DMS53 (cell line): ENCODE measurements at regions not wholly inside any gene's neighbourhood (a gene's known extent, or its start where the extent isn't known, plus 50 kb on each side); places are given as distances from the start of the nearest gene placed in this dataset.
A peak's percentile ranks its signal among the peaks of the same experiment; 100 is the strongest.
"Not testable (repeated sequence)": the region's sequence is repeated elsewhere in the genome, so short reads cannot be mapped to it uniquely, and the experiment has no call there.

Experiments used
- DNase-seq: peaks from one replicate; lab custom pipeline; 2025; lab: John Stamatoyannopoulos, UW

GRCh38 chr5:53733853-53734252, 173.4 kb downstream of the NDUFS4 start:
- DNase-seq: peak; percentile 66

- DNase-seq: no peak
Observed at GRCh38 chr5:53738105-53738504, 177.7 kb downstream of the NDUFS4 start.

GRCh38 chr5:53739111-53739510, 178.7 kb downstream of the NDUFS4 start:
- DNase-seq: peak; percentile 12

- DNase-seq: no peak
Observed at GRCh38 chr5:53749621-53750020, 189.2 kb downstream of the NDUFS4 start.

- DNase-seq: not testable (repeated sequence)
Observed at GRCh38 chr5:53752282-53752681, 191.8 kb downstream of the NDUFS4 start.

GRCh38 chr5:53766673-53767072, 206.2 kb downstream of the NDUFS4 start:
- peak; percentile 7 for DNase-seq

- peak; percentile 43 for DNase-seq
Observed at GRCh38 chr5:53777864-53778618, 217.6 kb downstream of the NDUFS4 start.

- no peak for DNase-seq
Observed at GRCh38 chr5:53779541-53779981, 219.1 kb downstream of the NDUFS4 start.

- no peak for DNase-seq
Observed at GRCh38 chr5:53782620-53783019, 222.2 kb downstream of the NDUFS4 start.

GRCh38 chr5:53783624-53784228, 223.3 kb downstream of the NDUFS4 start:
- DNase-seq: no peak

GRCh38 chr5:53784596-53784995, 224.2 kb downstream of the NDUFS4 start:
- DNase-seq: no peak

- no peak for DNase-seq
Observed at GRCh38 chr5:53785924-53786323, 225.5 kb downstream of the NDUFS4 start.

- DNase-seq: no peak
Observed at GRCh38 chr5:53790026-53790425, 229.6 kb downstream of the NDUFS4 start.

GRCh38 chr5:53792338-53792737, 231.9 kb downstream of the NDUFS4 start:
- no peak for DNase-seq

- DNase-seq: peak; percentile 21
Observed at GRCh38 chr5:53799644-53800043, 239.2 kb downstream of the NDUFS4 start.

- not testable (repeated sequence) for DNase-seq
Observed at GRCh38 chr5:53808392-53808791, 248.0 kb downstream of the NDUFS4 start.

GRCh38 chr5:53814819-53815218, 254.4 kb downstream of the NDUFS4 start:
- no peak for DNase-seq

- DNase-seq: no peak
Observed at GRCh38 chr5:53815471-53815870, 255.0 kb downstream of the NDUFS4 start.

GRCh38 chr5:53817183-53817582, 256.7 kb downstream of the NDUFS4 start:
- DNase-seq: no peak

- no peak for DNase-seq
Observed at GRCh38 chr5:53819482-53819881, 259.0 kb downstream of the NDUFS4 start.

GRCh38 chr5:53820119-53820801, 259.8 kb downstream of the NDUFS4 start:
- DNase-seq: no peak

- no peak for DNase-seq
Observed at GRCh38 chr5:53820802-53821171, 260.3 kb downstream of the NDUFS4 start.

- DNase-seq: no peak
Observed at GRCh38 chr5:53825016-53825415, 264.6 kb downstream of the NDUFS4 start.
